ENCODE measurements at regions not wholly inside any gene's neighbourhood (a gene's known extent, or its start where the extent isn't known, plus 50 kb on each side); places are given as distances from the start of the nearest gene placed in this dataset.

- no peak for TF ChIP-seq POLR2A (IDR thresholded peaks at IDR 0.05; ENCODE audit: borderline replicate concordance, extremely low read depth, insufficient read depth, insufficient read length)
- no peak for TF ChIP-seq CTCF (IDR thresholded peaks at IDR 0.05 in 2 of 3, conservative IDR thresholded peaks at IDR 0.05 in 1 of 3; ENCODE audit: borderline replicate concordance in 1 of 3, insufficient read depth in 1 of 3, low read depth in 2 of 3, low read length in 2 of 3)
- no peak for TF ChIP-seq POLR2AphosphoS5 (IDR thresholded peaks at IDR 0.05; ENCODE audit: low read depth, low read length)
- no peak for TF ChIP-seq FOSL1 (IDR thresholded peaks at IDR 0.05; ENCODE audit: low read depth)
- no peak for TF ChIP-seq ATF3 (IDR thresholded peaks at IDR 0.05)
- TF ChIP-seq SIN3A (IDR thresholded peaks at IDR 0.05; ENCODE audit: low read depth) = no peak
- no peak for TF ChIP-seq EZH2phosphoT487 (IDR thresholded peaks at IDR 0.05; ENCODE audit: borderline replicate concordance)
- no peak for TF ChIP-seq EZH2 (IDR thresholded peaks at IDR 0.05)
- TF ChIP-seq SP1 (IDR thresholded peaks at IDR 0.05; ENCODE audit: low read depth) = no peak
- no peak for TF ChIP-seq ZFX (IDR thresholded peaks at IDR 0.05)
- TF ChIP-seq YY1 (IDR thresholded peaks at IDR 0.05; ENCODE audit: extremely low read depth, insufficient replicate concordance, low read depth, low read length) = no peak
- TF ChIP-seq SRF (IDR thresholded peaks at IDR 0.05; ENCODE audit: low read depth) = no peak
These were observed 576.6 kb upstream of the FRG1 start for GRCh38 chr4:189364032-189364449.
